CD4-positive, alpha-beta T cell treated with Interleukin-4 for 4 hours (primary cell): ENCODE measurements at regions not wholly inside any gene's neighbourhood (a gene's known extent, or its start where the extent isn't known, plus 50 kb on each side); places are given as distances from the start of the nearest gene placed in this dataset.
"Not testable (repeated sequence)": the region's sequence is repeated elsewhere in the genome, so short reads cannot be mapped to it uniquely, and the experiment has no call there.

ENCODE experiments used
- DNase-seq: peaks from one replicate; pipeline ENCODE4 v3.0.0-alpha.2; 2020

- DNase-seq, result no peak
Measured at GRCh38 chr1:182191381-182192115, 130.0 kb upstream of the ZNF648 start.

DNA sequence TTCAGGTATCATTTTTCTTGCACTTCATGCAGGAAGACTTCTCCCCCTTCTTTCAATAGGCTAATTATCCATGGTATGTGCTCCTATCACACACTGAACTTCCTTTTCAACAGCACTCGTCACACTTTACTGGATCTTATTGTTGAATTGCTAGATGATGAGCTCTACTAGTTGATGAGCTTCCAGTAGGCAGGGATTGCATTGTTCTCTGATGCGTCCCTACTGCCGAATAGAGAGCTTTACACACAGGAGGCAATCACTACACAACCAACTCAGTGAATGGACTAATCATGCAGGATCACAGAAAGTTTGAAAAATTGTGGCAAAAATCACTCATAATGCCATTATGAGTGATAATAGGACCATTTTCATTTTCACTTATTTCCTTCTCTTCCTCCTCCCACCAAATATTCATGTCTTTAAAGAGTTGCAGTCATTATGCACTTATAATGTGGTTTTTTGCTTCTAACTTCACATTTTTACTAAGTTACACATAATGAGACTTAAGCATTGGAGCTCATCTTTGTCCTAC lies 128.1 kb upstream of the ZNF648 start:
- no peak for DNase-seq

- no peak for DNase-seq
Measured at GRCh38 chr1:182186757-182187146, 125.2 kb upstream of the ZNF648 start.

DNA sequence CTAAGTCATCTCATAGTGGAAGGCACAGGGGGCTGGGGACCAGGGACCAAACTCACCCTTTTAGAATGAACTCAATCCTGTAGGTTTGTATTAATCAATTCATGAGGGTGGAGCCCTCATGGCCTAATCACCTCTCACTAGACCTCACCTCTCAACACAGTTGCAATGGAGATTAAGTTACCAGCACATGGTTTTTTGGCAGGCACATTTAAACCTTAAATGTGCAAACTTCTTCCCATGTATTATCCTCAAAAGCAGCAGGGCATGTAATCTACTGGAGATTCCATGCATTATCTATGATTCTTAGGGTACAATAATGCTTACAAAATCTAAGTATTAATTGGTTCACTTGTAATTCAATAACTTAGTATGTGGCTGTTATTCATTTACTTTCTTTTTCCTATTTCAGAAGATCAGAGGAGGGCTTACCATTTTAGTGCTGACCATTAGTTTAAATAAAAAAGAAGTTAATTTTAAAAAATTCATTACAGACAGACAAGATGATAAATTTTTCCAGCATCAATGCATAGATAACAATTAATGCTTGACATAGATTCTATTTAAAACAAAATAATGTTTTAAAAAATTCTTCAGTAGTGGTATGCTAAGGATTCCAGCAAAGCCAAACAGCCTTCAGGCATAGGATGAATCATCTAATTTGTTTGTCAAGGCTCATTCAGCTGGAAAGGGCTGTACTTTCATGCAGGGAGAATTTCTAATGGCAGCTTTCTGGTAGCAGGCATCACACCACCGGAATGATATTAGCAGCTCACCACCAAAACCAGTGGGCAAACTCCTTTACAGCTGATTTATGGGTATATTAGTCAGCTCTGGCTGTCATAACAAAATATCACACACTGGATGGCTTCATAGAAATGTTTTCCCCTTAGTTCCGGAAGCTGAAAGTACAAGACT lies 124.6 kb upstream of the ZNF648 start:
- no peak for DNase-seq

GRCh38 chr1:182185136-182185535 lies 123.6 kb upstream of the ZNF648 start:
- no peak for DNase-seq

DNA sequence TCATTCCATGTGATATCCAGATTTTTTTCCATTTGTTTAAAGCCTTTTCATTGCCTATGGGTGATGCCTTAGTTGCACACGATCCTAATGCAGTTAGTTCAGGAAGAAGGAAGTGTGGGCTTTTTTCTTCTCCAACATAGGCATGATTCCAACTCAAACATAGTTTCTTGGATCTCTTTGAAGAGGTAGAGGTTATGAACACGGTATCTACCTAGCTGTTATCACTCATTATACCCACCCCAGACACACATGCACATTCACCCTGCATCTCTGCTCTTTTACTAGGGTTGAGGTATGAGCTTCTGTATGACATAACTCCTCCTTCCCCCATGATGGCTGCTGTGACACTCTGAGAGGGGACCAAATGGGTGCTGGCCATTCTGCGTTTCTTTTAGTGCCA lies 122.1 kb upstream of the ZNF648 start:
- no peak for DNase-seq

DNA sequence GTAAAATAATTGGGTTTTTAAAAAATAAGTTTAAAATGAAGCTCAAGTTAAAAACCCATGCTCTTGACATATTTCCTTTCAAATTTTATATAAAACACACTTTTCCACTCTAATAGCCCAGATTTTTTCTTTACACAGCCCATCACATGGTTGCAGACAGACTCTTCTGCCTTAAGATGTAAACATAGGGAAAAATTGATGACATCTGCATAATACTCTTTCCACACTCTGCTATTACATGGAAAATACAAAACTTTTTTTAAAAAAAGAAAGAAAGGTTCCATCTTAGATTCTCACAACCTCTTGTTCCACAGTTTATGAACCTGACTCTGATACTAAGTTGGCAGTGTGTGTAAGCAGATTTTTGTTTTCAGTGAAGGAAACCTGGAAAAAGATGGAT lies 120.8 kb upstream of the ZNF648 start:
- DNase-seq, result no peak

DNA sequence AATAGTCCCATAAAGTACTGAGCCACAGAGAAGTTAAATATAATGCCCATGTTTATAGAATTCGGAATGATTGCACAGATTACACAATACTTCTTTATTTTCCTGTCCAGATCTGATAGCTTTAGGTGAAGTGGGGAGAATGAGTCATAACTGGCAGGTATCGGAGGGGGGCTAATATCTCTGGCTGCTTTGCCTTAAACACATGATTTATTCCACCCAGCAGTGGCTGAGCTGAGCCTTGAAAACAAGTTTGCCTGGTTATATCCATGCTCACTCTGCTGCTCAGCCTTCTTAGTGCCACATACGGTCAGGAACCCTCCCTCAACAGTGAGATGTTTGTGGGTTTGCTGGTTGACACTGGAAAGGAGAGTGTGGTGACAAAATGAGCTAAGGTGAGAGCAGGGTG lies 119.7 kb upstream of the ZNF648 start:
- DNase-seq, result no peak

- no peak for DNase-seq
Measured at GRCh38 chr1:182175361-182175931, 113.9 kb upstream of the ZNF648 start.

GRCh38 chr1:182174513-182174855 lies 113.0 kb upstream of the ZNF648 start:
- no peak for DNase-seq

GRCh38 chr1:182173808-182174512 lies 112.4 kb upstream of the ZNF648 start:
- no peak for DNase-seq

DNA sequence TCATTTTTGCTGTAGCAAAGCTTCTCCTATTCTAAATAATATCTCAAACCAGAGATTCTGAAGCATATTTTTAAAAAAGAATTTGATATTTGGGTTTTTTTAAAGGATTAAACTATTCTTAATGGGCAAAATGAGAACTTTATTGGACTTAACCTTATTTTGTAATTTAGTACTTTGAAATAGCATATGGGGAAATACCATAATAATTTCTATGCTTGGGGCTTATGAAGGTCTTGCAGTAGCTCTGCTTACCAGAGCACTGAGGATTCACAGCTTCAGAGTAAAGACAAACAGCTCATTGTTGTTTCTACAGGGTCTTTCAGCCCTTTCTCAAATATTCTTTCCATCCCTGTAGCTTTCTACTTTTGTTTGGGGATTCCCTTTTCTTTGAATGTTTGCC lies 111.2 kb upstream of the ZNF648 start:
- DNase-seq, result no peak

DNA sequence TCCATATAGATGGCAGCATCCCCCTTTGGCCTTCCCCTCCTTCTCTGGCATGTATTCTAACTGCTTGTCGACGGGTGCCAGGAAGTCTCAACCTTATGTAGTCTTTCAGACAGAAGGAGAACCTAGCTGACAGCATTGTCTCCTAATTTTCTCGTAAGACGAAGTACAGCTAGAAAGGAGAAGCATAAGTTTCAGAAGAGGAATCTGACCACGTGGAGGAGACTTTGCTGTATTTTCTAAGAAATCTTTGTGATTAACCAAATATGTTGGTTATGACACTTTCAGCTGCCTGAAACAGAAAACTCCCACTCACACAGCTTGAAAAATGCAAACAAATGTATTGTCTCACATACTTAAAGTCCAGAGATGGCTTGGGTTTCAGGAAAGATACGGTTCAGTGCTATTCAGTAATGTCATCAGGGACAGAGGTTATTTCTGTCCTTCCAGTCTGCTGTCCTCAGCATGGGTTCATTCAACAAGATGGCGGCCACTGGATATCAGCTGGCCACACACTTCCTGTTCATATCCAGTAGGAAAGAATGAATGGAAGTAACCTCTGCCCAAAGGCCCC lies 109.5 kb upstream of the ZNF648 start:
- no peak for DNase-seq

- no peak for DNase-seq
Measured at GRCh38 chr1:182169203-182169602, 107.7 kb upstream of the ZNF648 start.

DNA sequence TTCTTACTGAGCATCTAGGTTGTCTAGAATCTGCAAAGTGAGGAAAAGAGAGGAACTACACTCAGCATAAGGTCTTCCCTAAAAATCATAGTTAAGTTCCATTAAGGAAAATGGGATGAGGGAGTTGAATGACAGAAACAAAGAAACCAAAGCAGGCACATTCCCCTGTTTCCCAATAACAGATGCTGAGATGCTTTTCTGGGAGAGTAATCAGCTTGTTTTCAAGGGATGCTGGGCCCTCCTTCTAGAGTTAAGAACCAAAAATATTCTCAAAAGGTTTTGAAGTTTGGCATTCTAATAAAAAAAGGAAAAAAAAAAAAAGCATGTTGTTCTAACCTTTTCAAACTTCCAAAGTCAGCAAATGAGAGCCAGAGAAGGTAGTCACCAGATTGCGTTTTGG lies 105.2 kb upstream of the ZNF648 start:
- no peak for DNase-seq

DNA sequence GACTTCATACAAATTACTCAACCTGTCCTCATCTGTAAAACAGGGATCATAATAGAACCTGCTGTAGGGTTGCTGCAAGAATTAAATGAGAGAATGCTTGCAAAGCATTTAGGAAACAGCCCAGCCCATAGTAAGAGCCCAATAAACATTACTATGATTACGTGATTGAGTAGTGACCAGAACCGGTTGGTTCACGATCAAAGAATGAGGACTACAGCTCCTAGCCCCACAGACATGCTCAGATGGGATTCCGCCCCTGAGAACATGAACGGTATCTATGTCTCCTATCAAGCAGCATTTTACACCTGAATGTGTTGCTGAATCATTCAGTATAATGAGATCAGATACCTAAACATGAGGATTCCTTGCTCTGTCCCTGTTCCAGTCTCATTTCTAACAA lies 104.8 kb upstream of the ZNF648 start:
- DNase-seq, result no peak

- DNase-seq, result no peak
Measured at GRCh38 chr1:182164273-182164672, 102.8 kb upstream of the ZNF648 start.

DNA sequence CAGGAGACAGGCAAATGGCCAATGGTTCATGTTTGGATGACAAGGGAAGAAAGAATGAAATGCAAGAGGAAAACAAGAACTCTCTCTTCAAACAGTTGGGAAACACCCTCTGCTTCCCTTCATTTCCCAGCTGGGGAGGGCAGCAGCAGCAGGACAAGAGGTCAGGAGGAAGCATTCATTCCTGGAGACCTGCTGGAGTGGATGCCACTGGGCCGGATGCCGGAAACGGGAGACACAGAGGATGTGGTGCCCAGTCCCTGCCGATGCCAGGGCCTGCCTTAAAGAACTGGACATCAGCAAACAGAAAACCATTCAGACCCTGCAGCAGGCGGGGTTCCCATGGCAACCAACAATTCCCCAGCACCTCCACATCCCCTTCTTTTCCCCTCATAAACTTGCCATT lies 102.3 kb upstream of the ZNF648 start:
- DNase-seq, result no peak

- no peak for DNase-seq
Measured at GRCh38 chr1:182159443-182159842, 97.9 kb upstream of the ZNF648 start.

DNA sequence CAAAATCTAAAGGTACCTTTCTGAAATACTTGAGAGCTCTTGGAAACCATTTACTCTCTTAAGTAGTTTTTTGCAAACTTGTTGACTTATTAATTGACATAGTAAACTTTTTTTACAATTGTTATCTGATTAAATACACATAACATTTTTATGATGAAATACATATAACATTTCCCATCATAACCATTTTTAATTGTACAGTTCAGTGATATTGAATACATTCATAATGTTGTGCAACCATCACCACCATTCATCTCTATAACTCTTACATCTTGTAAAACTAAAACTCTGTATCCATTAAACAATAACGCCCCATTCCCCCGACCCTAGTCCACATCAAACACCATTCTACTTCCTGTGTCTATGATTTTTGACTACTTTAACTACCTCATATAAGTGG lies 95.7 kb upstream of the ZNF648 start:
- DNase-seq, result no peak

DNA sequence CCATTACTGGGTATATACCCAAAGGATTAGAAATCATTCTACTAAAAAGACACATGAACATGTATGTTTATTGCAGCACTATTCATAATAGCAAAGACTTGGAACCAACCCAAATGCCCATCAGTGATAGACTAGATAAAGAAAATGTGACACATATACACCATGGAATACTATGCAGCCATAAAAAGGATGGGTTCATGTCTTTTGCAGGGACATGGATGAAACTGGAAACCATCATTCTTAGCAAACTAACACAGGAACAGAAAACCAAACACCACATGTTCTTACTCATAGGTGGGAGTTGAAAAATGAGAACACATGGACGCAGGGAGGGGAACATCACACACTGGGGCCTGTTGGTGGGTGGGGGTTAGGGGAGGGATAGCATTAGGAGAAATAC lies 92.9 kb upstream of the ZNF648 start:
- not testable (repeated sequence) for DNase-seq

DNA sequence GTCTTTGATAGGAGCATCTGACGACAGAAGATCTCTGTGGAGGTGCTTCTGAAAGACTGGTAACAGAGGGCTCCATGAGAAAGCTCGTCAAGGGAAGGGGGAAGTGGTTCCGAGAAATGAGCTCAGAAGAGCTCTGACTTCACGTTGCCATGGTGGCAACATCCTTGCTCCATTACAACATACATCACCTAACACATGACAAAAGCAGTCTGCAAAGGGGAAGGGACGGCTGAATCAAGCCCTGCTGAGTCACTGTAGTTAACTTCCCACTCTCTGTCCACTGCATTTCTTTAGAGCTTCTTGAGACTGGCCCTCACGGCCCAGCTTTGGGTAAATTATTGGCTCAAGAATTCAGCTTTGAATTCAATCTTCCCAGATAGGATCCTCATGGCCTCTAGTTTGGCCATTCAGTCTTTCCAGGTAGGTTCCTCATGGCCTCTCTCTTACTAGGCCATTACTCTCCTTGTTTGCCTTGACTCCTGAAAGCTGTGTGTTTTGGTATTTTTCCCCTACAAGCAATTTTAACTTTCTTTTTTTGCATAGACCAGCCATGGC lies 88.0 kb upstream of the ZNF648 start:
- peak; percentile 23 for DNase-seq
